H1 (cell line): ENCODE measurements at regions not wholly inside any gene's neighbourhood (a gene's known extent, or its start where the extent isn't known, plus 50 kb on each side); places are given as distances from the start of the nearest gene placed in this dataset.

ENCODE experiments used
- POLR2A ChIP-seq, 2 experiments: IDR thresholded peaks; 1 replicate in 1 of 2; 2 replicates in 1 of 2; pipeline ENCODE4 v1.6.1; 2011; ENCODE audit warnings: low read depth in 2 of 2, low read length in 2 of 2, mild to moderate bottlenecking in 2 of 2; ENCODE audit errors: control extremely low read depth in 1 of 2

GRCh38 chr6:55632953-55633352, 54.0 kb upstream of the HMGCLL1 start (continued):
- no peak for TF ChIP-seq POLR2A (IDR thresholded peaks at IDR 0.05; ENCODE audit: control extremely low read depth in 1 of 2, low read depth in 2 of 2, low read length in 2 of 2)
